ENCODE measurements at regions not wholly inside any gene's neighbourhood (a gene's known extent, or its start where the extent isn't known, plus 50 kb on each side); places are given as distances from the start of the nearest gene placed in this dataset.
"Not testable (repeated sequence)": the region's sequence is repeated elsewhere in the genome, so short reads cannot be mapped to it uniquely, and the experiment has no call there.

- DNase-seq, result no peak
Observed at GRCh38 chr7:57198801-57199200, 66.6 kb upstream of the ZNF479 start.

GRCh38 chr7:57199252-57199651, 67.0 kb upstream of the ZNF479 start:
- DNase-seq, result no peak

- no peak for DNase-seq
Observed at GRCh38 chr7:57201021-57201894, 69.0 kb upstream of the ZNF479 start.

- DNase-seq, result no peak
Observed at GRCh38 chr7:57201895-57202210, 69.6 kb upstream of the ZNF479 start.

- no peak for DNase-seq
Observed at GRCh38 chr7:57202274-57202673, 70.0 kb upstream of the ZNF479 start.

- no peak for DNase-seq
Observed at GRCh38 chr7:57203161-57203791, 71.0 kb upstream of the ZNF479 start.

- DNase-seq, result not testable (repeated sequence)
Observed at GRCh38 chr7:57203858-57204257, 71.6 kb upstream of the ZNF479 start.

- no peak for DNase-seq
Observed at GRCh38 chr7:57204411-57204811, 72.2 kb upstream of the ZNF479 start.

- DNase-seq, result no peak
Observed at GRCh38 chr7:57205000-57205399, 72.8 kb upstream of the ZNF479 start.

- DNase-seq, result no peak
Observed at GRCh38 chr7:57207836-57208235, 75.6 kb upstream of the ZNF479 start.

- no peak for DNase-seq
Observed at GRCh38 chr7:57210212-57210611, 78.0 kb upstream of the ZNF479 start.

- no peak for DNase-seq
Observed at GRCh38 chr7:57210871-57211270, 78.6 kb upstream of the ZNF479 start.

- DNase-seq, result no peak
Observed at GRCh38 chr7:57211428-57212100, 79.3 kb upstream of the ZNF479 start.

GRCh38 chr7:57215423-57215822, 83.2 kb upstream of the ZNF479 start:
- no peak for DNase-seq

GRCh38 chr7:57216340-57216739, 84.1 kb upstream of the ZNF479 start:
- DNase-seq, result no peak

GRCh38 chr7:57218196-57218716, 86.0 kb upstream of the ZNF479 start:
- no peak for DNase-seq

GRCh38 chr7:57220746-57221145, 88.5 kb upstream of the ZNF479 start:
- DNase-seq, result no peak

- DNase-seq, result no peak
Observed at GRCh38 chr7:57225666-57226065, 93.4 kb upstream of the ZNF479 start.

- not testable (repeated sequence) for DNase-seq
Observed at GRCh38 chr7:57241236-57241635, 109.0 kb upstream of the ZNF479 start.

GRCh38 chr7:57243551-57243950, 111.3 kb upstream of the ZNF479 start:
- DNase-seq, result not testable (repeated sequence)

- DNase-seq, result not testable (repeated sequence)
Observed at GRCh38 chr7:57244345-57244980, 112.2 kb upstream of the ZNF479 start.

- no peak for DNase-seq
Observed at GRCh38 chr7:57245206-57245605, 113.0 kb upstream of the ZNF479 start.

GRCh38 chr7:57250801-57251200, 118.6 kb upstream of the ZNF479 start:
- DNase-seq, result no peak

Data from Kasumi-1 (cell line).